NCI-H1105 (cell line): ENCODE measurements at regions not wholly inside any gene's neighbourhood (a gene's known extent, or its start where the extent isn't known, plus 50 kb on each side); places are given as distances from the start of the nearest gene placed in this dataset.
"Not testable (repeated sequence)": the region's sequence is repeated elsewhere in the genome, so short reads cannot be mapped to it uniquely, and the experiment has no call there.

Source experiments
- DNase-seq: peaks from one replicate; lab custom pipeline; 2025; lab: John Stamatoyannopoulos, UW

DNA sequence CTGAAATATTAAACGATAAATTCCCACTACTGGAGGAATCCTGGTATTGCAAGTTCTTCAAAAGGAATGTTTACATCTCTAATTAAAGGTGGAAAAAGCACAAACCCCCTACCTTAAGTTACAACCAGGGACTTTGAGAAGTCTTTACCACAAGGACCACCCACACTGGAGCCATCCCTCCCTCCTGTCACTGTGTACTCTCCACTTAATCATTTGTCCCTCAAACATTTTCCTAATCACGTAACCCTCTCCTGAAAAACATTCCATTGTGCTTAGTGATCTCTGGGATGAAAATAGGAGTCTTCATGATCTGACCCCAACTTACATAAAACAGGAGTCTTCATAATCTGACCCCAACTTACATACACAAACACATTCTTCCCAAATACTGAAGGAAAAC is 85.7 kb downstream of the SUCLG1 start:
- DNase-seq, result no peak

DNA sequence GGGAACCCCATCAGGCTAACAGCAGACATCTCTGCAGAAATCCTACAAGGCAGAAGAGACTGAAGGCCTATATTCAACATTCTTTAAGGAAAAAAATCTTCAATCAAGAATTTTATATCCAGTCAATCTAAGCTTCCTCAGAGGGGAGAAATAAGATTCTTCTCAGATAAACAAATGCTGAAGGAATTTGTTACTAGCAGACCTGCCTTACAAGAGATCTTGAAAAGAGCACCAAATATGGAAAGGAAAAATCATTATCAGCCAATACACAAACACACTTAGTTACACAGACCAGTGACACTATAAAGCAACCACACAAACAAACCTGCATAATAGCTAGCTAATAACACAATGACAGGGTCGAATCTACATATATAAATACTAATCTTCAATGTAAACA is 96.5 kb downstream of the SUCLG1 start:
- no peak for DNase-seq

DNA sequence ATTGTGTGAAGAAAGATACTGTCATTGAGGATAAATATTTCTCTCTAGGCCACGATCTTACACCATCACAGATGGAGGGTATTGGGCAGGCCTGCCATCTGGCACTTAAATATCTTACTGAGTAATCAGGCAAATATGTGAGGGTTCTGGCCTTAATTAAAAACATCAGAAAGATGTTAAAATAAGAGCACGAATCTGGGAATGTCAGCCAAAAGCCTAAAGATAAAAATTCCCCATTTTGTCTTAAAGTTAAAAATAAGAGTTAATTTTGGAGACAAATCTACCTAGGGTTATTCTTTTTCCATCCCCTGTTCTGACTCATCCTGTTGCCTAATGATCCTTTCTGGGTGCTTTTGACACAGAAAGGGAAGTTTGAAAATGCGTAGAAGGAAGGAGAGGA is 121.0 kb downstream of the SUCLG1 start:
- DNase-seq, result no peak

DNA sequence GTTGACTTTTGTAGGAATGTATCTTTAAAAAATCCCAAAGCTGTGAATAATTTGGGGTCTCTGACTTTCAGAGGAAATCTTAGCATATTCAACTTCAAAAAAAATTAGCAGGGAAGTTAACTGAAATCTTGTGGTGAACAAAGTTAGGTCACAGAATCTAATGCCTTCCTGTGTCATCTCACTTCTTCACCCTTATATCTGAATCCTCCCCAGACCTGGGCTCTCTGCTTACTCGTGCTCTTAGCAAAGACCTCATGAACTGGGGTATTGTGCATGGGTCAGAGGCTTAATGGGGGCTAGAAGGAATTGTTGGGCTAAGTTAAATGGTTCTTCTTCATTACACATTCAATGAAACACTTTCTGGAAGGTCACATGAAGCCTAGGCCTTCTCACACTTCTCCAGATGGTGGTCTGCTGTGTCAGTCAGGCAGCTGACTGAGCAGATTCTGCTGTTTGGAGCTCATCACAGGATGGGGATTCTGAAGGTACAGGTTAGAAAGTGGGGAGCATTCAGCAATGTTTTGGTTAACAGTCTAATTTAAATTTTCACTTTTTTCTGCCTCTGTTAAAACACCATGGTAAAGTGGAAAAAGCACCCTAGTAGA is 131.3 kb downstream of the SUCLG1 start:
- DNase-seq, result no peak

DNA sequence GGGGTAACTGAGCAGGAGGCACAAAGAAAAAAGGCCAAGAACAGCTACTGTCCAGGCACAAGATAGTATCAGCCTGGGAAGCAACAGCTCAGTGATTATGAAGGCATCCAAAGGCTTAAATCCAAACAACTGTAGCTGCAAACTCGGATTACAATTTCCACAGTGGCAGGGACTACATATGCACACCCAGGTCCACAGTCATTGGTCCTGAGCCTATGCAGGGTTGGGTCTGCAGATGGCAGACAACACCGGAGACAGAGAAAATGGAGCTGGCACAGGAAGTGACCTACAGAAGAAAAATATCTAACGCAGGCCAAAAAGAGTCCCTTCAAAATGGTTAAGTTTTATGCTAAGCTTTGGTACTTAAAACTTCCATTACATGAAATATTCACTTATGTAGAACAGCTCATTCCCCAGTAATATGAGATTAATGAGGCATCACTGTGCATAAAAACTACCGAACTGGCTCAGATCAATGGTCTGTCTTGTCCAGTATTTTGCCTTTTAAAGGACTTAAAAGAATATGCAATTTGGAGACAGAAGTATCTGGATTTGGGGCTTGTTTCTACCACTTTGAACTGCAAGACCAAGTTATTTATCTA is 132.1 kb downstream of the SUCLG1 start:
- no peak for DNase-seq

DNA sequence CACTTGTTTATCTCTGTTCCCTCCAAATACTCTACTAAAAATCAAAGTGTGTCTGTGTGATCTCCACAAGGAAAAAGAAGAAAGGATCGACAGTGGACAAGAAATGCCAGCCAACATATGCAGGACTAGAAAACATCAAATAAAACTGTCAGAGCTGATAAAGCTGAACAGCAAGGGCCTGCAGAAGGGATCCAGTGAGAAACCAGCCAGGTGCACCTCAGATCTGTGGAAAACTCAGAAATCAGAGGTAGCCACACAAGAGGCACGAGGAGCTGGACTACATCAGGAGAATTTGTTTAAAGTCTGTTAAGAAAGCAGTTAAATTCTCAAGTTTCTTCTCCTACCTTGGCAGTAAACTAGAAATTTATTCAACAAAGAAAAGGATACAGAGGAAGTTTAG is 135.2 kb downstream of the SUCLG1 start:
- no peak for DNase-seq

DNA sequence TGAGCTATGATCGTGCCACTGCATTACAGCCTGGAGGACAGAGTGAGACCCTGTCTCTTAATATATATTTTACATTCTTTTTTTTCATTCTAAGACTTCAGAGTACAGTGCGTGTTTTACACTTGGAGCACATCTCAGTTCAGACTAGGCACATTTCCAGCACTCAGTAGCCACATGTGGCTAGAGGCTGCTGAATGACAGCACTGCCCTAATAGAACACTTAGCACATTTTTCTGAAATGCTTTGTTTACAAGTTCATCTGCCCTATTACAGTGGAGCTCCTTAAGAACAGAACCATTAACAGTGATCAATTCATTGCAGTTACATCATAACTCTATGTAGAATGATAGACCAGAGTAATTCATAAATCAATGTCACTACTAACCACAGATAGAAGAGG is 138.1 kb downstream of the SUCLG1 start:
- no peak for DNase-seq

DNA sequence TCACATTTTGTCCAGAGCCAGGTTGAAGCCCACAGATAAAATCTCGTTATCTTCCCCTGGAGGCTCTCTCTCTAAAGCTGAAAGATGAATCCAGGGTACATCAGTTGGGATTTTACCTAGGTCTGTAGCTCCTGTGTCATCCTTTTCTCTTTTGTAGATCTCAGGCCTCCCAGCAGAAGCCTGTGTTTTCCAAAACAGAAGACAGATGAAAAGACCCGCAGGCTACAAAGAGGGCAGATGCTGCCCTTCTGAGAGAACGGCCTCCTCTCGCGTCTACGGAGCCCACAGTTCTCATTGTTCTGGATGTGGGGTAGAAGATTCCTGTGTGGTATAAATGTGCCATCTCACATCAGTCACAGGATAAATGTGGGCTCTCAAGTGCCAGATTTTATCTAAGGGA is 139.5 kb downstream of the SUCLG1 start:
- DNase-seq, result no peak

DNA sequence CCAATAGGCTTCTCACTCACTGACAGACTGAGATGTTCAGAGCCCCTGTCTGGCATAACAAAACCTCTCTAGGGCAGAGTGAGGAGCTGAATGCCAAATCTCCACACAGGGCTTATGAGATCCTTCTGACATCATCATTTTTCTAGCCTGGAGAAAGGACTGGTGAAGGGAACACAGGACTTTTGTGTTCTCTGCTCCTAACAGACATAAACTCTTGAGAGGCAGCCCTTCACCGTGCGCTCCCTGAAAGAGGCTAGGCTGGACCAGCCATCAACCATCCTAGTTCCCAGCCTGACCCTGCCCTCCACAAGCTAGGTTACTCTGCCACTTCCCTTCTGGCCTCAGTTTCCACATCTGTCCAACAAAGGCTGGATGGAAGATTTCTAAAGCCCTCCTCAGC is 141.9 kb downstream of the SUCLG1 start:
- no peak for DNase-seq

DNA sequence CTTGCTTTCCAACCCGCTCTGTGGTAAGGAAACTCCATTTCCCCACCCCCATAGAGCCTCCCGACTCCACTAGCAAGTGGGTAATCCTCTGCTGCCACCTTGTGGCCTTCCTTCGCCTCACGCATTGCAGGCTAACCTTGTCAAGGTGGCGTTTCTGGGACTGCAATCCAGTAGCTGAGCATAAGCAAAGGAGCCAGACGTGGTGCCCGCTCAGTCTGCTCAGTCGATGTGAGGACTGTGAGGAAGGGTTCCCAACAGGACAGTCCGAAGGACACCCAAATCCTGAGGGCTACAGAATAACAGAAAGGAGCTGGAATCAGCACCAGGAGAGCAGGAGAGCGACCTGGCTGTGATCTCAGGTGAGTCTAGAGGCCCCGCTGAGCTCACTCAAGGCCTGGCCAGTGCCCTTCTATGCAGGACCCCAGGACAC is 144.2 kb downstream of the SUCLG1 start:
- peak; percentile 61 for DNase-seq

DNA sequence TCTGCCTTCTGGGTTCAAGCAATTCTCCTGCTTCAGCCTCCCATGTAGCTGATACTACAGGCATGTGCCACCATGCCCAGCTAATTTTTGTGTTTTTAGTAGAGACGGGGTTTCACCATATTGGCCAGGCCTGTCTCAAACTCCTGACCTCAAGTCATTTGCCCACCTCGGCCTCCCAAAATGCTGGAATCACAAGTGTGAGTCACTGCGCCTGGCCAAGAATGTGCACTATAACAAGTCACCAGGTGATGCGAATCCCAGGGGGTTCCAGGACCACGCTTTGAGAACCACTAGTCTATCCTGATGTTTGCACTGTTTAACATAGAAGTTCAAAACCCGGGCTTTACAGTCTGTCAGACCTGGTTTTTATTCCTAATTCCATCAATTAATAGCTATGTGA is 144.8 kb downstream of the SUCLG1 start:
- no peak for DNase-seq

DNA sequence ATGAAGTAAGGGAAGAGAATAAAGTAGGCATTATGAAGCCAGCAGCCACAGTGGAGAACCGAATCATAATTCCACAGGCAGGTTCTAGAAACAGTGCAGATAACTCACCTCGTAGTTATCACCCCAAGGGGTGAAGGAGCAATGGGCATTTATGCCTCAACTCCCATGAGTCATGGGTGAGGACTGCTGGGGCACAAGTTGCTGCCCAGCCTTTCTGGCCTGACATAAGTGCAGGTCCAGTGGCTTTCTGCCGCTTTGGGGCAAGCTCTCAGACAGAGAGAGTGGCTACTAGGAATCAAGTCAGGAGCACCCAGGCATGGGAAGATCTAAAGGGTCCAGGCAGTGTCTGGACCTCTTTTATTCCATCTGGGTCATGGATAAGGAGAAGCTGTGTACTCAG is 149.8 kb downstream of the SUCLG1 start:
- DNase-seq, result no peak

DNA sequence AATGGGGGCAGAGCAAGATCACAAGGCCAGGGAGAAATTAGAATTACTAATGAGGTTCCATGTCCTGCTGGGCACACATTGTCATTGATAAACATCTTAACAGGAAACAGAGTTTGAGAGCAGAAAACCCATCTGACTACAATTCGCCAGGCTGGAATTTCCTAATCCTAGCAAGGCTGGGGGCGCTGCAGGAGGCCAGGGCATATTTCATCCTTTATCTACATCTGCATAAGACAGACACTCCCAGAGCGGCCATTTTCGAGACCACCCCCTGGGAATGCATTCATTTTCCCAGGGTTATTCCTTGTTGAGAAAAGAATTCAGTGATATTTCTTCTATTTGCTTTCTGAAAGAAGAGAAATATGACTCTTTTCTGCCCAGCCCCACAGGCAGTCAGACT is 152.7 kb downstream of the SUCLG1 start:
- DNase-seq, result no peak

DNA sequence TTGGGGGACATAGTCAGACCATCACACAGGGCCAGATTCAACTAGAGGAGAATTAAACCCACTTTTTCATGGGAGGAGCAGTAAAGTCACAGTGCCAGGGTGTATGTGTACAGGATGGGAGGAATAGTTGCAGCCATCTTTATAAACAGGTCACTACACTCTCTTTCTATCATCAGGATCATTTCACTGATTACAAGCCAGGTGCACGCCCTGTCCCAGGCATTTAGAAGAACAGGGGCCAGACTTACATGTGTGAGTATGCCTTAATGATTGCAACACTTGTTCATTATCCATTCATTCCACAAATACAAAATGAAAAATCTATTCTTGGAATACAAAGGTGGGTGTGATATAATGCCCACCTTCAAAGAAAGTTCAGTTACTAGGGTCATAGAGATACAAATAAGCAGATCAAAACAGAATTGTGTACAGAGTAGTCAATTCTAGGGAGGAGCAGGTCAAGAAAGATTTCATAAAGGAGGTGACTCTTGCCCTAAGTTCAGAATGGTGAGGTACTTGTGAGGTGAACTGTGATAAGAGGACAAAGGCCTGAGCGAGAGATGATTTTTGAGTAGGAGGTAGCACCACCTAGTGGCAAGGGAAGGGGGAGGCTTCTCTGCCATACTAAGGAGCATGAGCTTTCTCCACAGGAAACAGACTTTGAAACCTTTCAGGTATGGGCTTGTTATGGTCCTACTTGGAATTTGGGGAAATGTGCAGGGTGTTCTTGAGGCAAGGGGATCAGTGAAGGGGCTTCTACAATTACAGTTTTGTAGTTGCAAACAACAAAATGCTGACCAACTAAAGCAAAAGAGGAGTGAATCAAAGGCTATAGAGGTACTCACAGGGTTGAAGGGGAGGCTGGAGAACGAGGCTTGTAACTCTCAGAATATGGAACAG is 156.3 kb downstream of the SUCLG1 start:
- DNase-seq, result no peak

DNA sequence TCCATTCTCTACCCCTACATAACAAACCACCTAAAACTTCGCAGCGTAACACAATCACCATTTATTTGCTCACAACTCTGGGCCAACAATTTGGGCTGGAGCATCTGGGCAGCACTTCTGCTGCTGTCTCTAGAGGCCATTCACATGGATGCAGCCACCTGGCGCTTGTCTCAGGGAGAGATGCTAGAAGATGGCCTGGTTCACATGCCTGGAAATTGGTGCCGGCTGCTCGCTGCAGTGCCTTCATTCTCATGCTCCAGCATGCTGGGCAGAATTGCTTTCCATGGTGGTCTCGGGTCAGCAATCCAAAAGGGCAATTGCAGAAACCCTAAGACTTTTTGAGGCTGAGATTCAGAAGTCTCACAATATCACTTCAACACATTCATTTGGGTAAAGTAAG is 157.4 kb downstream of the SUCLG1 start:
- DNase-seq, result no peak

DNA sequence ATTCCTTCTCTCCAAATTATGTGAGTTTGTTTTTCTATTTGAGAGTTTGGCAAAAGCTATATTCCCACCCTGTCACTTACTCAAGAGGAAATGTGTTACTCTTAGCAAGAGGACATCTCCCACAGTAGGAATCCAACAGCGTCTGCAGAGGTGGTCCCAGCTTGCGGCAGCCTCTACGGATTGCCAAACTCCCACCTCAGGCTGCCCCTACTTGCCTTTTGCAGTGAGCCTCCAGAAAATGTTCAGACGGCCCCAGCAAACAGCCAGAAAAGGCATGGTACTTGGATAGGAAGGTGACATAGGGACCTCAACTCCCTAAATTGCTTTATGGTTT is 158.4 kb downstream of the SUCLG1 start:
- DNase-seq, result no peak

DNA sequence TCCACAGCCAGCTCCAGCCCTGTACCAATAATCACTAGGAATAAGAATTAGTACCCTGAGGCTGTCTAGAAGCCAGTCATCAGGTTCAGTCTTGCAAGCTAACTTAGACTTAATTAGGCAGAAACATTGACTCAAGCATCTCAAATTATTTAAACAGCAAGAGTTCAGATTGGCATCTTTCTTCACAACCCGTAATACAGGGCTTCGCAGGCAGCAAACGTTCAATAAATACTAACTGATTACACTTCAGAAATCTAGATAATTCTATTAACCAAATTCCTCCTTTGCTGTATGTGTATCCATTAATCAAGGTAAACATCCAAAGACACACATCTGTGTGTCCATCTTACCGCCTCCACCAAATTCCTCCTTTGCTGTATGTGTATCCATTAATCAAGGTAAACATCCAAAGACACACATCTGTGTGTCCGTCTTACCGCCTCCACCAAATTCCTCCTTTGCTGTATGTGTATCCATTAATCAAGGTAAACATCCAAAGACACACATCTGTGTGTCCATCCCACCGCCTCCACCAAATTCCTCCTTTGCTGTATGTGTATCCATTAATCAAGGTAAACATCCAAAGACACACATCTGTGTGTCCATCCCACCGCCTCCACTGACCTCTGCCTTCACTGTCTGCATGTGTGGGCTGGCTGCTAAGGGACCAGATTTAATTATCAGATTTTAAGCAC is 158.9 kb downstream of the SUCLG1 start:
- DNase-seq, result not testable (repeated sequence)

DNA sequence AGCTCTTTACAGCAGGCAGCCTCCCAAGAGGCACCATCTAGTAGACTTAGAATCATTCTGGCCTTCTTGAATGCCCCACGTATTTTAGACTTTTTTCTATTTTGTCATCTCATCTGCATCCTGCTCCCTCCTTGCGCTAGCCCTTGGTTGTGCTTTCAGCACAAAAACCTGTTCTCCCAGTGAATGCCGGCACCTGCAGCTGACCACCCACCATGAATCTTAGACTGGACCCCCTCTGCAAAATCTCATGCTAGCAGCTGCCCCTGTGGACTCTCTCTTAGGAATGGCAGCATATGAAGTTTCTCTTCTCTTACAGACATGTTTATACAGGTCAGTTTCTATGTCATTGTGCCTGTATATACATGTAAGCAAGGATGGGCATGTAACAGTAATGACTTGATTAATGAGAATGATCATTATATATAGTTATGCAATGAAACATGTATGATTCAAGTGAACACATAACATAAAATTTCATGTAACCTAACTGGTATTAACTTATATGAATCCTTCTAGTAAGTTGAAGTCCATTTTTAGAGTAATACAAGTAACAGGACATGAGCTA is 159.8 kb downstream of the SUCLG1 start:
- no peak for DNase-seq

DNA sequence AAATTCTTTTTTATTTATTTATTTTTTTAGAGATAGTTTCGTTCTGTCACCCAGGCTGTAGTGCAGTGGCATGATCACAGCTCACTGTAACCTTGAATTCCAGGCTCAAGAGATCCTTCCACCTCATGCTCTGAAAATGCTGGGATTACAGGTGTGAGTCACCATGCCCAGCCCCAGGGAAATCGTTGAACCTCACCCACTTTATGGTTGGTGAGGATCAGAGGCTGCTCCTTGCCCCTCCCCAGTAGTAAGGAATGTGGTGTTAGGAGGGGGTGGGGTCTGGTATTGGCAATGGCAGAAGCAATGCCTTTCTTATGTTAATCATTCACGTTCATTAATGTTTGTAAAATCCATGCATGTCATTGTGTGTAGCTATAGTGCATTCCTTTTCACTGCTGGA is 161.9 kb downstream of the SUCLG1 start:
- DNase-seq, result no peak

DNA sequence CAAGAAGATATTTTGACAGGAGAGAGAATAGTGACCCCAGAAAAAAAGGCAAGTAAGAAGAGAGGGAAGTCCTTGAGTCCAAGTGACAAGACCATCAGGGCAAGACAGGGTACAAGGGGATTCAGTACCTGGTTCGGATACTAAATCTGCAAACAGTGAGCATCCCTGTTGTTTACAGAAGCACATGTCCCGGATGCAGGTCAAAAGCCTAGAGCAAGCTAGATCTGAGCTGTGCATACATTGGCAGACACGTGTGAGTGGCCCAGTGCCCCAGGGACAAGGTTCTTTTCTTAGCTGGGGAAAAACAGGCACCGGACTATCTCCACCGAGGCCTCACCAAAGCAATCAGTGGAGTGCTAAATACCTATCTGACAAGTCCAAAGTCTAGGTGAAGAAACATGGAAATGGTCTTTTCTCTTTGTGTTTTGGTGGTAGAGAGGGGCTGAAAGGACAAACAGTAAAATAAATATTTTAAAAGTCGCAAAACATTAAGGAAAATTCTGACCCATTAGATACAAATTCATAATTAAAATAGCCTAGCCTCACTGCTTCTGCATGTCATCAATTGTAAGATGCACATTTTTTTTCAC is 165.2 kb downstream of the SUCLG1 start:
- no peak for DNase-seq

DNA sequence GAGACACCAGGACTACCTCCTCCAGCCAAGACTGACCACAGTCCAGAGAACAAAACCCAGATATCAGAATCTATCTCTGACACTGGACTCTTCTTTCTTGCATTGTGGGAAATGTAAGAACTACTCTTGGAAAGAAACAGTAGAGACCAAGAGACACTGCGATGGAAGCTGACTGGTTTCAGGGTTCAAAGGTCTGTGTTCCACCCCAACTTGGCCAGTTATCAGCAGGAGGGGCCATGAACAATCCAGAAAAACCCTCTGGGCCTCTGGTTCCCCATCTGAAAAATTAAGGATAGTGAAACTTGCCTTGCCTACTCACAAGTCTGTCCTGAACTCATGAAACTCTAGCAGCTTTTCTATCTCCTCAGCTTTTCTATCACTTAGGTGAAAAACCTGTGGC is 166.5 kb downstream of the SUCLG1 start:
- no peak for DNase-seq

DNA sequence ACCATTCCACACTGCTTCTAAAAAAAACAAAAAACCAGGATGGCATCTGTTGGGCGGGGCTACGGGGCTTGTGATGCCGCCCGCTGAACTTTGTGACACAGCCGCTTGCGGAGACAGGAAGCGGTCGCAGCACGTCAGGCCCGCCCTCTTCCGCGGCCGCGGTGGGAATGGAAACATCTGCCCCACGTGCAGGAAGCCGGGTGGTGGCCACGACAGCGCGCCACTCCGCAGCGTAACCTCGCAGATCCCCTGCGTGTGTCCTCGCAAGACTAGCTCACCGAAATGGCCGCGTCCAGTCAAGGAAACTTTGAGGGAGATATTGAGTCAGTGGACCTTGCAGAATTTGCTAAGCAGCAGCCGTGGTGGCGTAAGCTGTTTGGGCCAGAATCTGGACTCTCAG is 168.5 kb downstream of the SUCLG1 start:
- DNase-seq, result no peak
